Muscle of leg (tissue), 3 donors: ENCODE measurements at regions not wholly inside any gene's neighbourhood (a gene's known extent, or its start where the extent isn't known, plus 50 kb on each side); places are given as distances from the start of the nearest gene placed in this dataset.

Experiments
- DNase-seq: peaks from one replicate; pipeline ENCODE4 v3.0.0; 2013
- H3K27ac ChIP-seq: one replicate; pipeline ENCODE4 v1.5.1; 2013; ENCODE audit warnings: mild to moderate bottlenecking, low read length, control low read depth
- H3K27me3 ChIP-seq: one replicate; pipeline ENCODE4 v1.6.1; 2013; ENCODE audit warnings: low read length; ENCODE audit not compliant: control insufficient read depth, insufficient read depth
- H3K36me3 ChIP-seq: one replicate; pipeline ENCODE4 v1.6.1; 2013; ENCODE audit warnings: low read length; ENCODE audit not compliant: control insufficient read depth, insufficient read depth
- H3K4me1 ChIP-seq: one replicate; pipeline ENCODE4 v1.6.1; 2013; ENCODE audit warnings: low read length; ENCODE audit not compliant: control insufficient read depth, insufficient read depth
- H3K4me3 ChIP-seq: one replicate; pipeline ENCODE4 v1.5.1; 2013; ENCODE audit warnings: low read length, control low read depth
- H3K9me3 ChIP-seq: replicated peaks from 2 replicates; pipeline ENCODE4 v1.6.1; 2013; ENCODE audit warnings: low read depth, low read length; ENCODE audit not compliant: control insufficient read depth
- WGBS: methylation state at CpG from one replicate; pipeline ENCODE4 v1.1.5; 2013; ENCODE audit warnings: missing lambda C conversion rate; ENCODE audit not compliant: insufficient coverage; 5-methylcytosine and 5-hydroxymethylcytosine counted together

DNA sequence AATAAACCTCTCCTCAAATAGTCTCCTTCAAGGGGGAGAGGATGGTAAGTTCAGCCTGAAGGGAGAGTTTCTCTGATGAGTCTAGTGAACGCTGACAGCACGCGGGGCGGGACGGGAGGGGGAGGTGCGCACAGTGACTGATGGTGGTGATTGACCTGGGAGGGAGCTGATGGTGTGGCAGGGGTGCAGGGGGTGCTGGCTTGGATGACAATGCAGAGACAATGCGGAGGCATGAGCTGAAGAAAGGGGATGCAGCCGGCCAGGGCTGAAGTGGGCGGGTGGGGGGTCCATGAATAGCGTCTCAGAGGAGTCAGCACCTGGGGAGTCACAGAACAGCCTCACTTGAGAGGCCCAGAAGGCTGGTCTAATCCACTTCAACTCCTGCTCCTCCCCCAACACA is 142.5 kb upstream of the PJA1 start:
- Histone ChIP-seq H3K27me3 (peaks cover 54% of the 10 kb centered on the region), H3K36me3 (no peaks in the 10 kb centered on the region), H3K4me3 (no peak overlapping the region), H3K4me1 (peaks cover 9% of the 10 kb centered on the region), H3K9me3 (no peaks in the 10 kb centered on the region), H3K27ac (no peak overlapping the region)
- DNase-seq, result no peak
- 56% methylated on average over 8 of the region's 10 CpGs for WGBS

DNA sequence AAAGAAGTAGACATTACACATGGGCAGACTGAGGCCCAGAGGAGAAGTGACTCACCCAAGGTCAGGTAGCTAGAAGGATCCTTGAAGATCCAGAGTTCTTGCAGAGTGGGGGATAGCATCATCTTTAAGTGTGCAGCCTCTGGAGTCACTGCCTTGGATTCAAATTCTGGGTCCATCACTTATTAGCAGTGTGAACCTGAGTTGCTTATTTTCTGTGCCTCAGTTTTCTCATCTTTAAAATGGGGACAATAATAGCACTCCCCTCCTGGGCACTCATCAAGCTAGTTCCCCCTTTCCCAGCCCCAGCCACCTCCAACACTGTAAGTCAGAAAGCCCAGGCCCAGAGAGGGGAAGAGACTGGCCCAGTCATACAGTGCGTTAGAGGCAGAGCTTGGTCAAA is 141.8 kb upstream of the PJA1 start:
- Histone ChIP-seq H3K36me3 (no peaks in the 10 kb centered on the region), H3K27me3 (peaks cover 56% of the 10 kb centered on the region), H3K4me3 (no peak overlapping the region), H3K4me1 (peaks cover 4% of the 10 kb centered on the region), H3K9me3 (no peaks in the 10 kb centered on the region), H3K27ac (no peak overlapping the region)
- no peak for DNase-seq
- no CpG with 5 or more reads among the region's 1 CpG for WGBS

DNA sequence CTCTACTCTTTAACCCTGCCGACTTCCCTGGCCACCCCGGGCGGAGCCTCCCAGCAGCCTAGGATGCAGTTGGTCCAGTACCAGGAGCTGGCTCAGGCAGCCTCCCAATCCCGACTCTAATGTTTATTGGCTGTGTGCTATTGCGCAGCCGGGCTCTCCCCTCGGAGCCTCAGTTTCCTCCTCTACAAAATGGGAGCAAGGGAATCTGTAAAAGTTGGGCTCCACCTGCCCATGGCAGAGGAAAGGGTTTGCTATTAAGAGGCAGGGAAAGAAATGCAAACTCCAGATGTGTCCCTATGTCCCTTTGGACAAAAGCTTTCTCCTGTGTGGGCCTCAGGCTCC is 140.8 kb upstream of the PJA1 start:
- Histone ChIP-seq H3K9me3 (no peaks in the 10 kb centered on the region), H3K27ac (no peak overlapping the region), H3K4me1 (no peaks in the 10 kb centered on the region), H3K27me3 (peaks cover 58% of the 10 kb centered on the region), H3K4me3 (no peak overlapping the region), H3K36me3 (no peaks in the 10 kb centered on the region)
- no peak for DNase-seq
- 20% methylated on average over 1 of the region's 7 CpGs for WGBS

DNA sequence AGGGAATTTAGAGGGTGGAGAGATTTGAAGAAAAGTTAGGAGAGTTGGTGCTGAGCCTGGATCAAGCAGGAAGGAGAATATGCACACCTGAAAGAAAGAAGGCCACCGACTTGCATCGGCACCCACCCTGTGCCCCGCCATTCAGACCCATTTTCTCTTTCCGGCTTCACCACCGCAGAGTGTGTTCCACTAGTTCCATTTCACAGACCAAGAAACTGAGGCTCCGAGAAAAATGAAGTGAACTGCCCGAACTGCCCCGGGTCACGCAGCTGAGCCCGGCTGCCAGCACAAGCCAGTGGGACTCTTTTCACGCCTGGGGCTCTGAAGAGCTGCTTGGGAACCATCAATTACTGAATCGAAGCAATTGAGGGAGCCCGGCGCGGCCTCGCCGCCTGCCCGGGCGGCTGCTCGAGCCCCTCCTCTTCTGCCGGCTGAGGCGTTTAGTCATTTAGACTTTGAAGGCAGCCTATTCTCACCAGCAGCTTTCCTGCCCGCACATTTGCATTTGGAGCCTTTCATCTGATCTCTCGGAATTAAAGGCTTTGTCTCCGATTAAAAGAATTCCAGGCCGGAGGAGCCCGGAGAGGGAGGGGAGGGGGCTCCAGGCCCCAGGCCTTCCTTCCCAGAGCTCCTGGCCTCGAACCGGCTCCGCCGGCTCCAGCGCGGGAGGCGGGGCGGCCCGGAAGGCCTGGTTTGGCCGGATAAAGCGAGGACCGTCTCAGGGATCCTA is 140.2 kb upstream of the PJA1 start:
- peaks cover 59% of the 10 kb centered on the region for H3K27me3 ChIP-seq
- no peaks in the 10 kb centered on the region for H3K9me3 ChIP-seq
- no peak for DNase-seq
- H3K4me1 ChIP-seq, result no peaks in the 10 kb centered on the region
- no peak overlapping the region for H3K27ac ChIP-seq
- 50% methylated on average over 33 of the region's 39 CpGs for WGBS
- H3K4me3 ChIP-seq, result no peak overlapping the region
- no peaks in the 10 kb centered on the region for H3K36me3 ChIP-seq

DNA sequence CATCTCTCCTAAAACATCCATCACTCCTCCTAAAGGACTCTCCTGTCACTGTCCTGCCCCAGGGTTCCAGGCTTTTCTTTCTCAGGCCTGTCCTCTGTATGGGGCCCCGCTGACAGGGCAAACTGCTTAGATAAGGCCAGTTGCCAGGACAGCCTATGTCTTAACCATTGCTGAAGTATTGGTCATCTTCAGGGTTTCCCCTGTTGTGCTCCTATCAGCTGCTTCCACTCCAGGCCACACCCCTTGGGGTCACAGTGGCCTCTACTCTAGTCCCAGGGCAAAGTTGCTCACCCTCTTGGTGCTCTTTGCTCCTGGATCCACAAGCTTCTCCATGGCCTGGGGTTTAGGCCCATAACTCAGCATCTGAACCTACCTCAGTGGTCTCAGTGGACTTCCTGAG is 138.0 kb upstream of the PJA1 start:
- 71% methylated on average over 1 of the region's 1 CpG for WGBS

DNA sequence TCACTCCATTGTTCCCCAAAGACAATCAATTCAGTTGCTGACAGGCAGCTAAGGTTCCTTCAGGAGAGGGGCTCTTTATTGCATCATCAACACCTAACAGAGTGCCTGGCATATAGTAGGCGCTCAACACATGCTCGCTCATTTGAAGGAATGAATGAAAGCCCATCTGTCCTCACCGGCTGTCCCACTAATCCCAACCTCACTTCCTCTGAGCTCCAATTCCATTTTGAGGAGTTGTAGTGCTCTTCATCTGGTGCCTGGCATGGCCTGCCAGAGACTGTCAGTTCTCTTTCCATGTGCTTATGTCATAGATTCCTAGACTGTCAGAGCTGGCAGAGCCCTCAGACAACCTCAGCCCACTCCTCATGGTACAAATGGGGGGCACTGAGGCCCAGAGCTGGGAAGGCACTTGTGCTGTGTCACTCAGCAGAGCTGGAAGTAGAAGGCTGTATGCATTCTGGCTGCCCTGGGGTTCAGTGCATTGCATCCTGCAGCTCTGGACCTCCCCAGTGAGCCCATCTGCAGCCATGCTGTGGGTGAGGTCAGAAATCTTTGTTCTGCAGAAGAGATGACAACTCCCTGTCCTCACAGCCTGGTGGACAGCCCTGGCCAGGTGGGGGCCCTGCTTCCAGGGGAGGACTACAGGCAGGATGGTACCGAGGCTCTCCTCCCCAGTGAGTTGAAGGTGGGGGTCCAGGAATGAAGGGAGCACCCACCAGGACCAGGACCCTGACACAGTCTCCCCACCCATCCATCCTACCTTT is 134.9 kb upstream of the PJA1 start:
- no peak overlapping the region for H3K27ac ChIP-seq
- no peak overlapping the region for H3K4me3 ChIP-seq
- H3K4me1 ChIP-seq, result no peaks in the 10 kb centered on the region
- peaks cover 43% of the 10 kb centered on the region for H3K27me3 ChIP-seq
- no peaks in the 10 kb centered on the region for H3K36me3 ChIP-seq
- no peaks in the 10 kb centered on the region for H3K9me3 ChIP-seq
- DNase-seq, result no peak
- 60% methylated on average over 1 of the region's 4 CpGs for WGBS

More for the DNA sequence above, 138.0 kb upstream of the PJA1 start:
- no peak overlapping the region for H3K4me3 ChIP-seq
- H3K9me3 ChIP-seq, result no peaks in the 10 kb centered on the region
- H3K36me3 ChIP-seq, result no peaks in the 10 kb centered on the region
- H3K27me3 ChIP-seq, result peaks cover 57% of the 10 kb centered on the region
- H3K4me1 ChIP-seq, result no peaks in the 10 kb centered on the region
- DNase-seq, result no peak
- H3K27ac ChIP-seq, result no peak overlapping the region

DNA sequence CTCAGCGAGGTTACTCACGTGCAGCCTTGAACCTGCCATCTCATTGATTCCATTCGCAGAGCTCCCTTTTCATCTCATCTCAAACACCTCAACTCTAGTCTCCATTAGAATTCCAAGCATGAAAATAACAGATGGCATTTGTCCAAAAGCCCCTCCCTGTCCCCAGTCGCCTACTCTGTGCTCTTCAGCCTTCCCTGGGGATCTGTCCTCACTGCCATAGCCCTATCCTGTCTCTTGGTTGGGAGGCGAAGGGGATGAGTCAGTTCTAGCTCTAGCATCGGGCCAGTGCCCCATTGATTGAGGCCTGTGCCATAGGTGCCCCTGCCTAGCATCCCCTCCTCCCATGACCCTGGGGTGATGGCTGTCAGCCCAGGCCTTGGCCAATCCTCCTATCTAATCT is 134.0 kb upstream of the PJA1 start:
- 63% methylated on average over 3 of the region's 6 CpGs for WGBS
- Histone ChIP-seq H3K27ac (no peak overlapping the region), H3K36me3 (no peaks in the 10 kb centered on the region), H3K4me1 (no peaks in the 10 kb centered on the region), H3K27me3 (peaks cover 43% of the 10 kb centered on the region), H3K9me3 (no peaks in the 10 kb centered on the region), H3K4me3 (no peak overlapping the region)
- no peak for DNase-seq

DNA sequence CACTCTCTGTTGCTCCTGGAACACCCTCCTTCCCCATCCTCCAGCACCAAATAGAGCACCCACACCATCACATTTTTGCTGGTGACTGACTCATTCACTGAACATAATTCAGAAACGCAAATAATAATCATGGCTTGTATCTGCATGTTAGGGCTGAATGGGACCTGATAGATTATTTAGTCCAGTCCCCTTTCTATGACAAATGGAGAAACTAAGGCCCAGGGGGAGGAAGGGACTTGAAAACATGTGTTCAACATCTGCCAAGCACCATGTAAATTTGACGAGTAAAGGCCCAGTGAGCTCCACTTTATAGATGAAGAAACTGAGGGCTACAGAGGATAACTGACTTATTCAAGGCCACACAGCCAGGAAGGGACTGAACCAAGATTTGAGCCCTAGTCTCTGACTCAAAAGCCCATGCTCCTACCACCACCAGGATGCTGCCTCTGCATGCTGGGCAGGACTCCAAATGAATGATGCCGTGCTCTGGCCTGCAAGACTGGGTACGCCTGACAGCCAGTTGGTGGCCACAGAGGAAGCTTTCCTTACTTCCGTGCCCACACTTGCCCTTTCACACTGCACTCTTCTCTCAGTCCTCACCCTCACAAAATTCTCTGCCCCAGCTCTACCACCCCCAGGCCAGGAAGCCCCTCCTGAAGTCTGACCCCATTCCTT is 133.3 kb upstream of the PJA1 start:
- Histone ChIP-seq H3K4me3 (no peak overlapping the region), H3K9me3 (no peaks in the 10 kb centered on the region), H3K27ac (no peak overlapping the region), H3K36me3 (no peaks in the 10 kb centered on the region), H3K4me1 (no peaks in the 10 kb centered on the region), H3K27me3 (peaks cover 43% of the 10 kb centered on the region)
- WGBS, result 73% methylated on average over 4 of the region's 5 CpGs
- DNase-seq, result no peak

DNA sequence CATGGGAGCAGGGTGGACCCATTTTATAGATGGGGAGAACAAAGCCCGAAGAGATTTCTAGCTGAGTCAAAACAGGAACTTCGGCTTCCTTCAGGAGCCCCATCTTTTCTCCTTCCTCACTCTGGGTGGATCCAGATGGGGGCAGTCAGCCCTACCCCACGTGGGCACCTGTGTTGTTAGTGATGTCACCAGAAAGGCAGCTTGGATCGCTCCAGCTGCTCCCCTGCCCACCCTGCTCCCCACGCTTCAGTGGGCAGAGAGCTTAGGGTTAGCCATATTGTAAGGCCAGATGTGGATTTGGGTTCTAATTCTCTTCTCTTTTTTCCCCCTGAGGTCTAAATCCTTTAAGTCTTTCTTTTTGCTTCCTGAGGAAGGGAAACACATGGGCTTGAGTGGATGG is 132.3 kb upstream of the PJA1 start:
- no CpG with 5 or more reads among the region's 5 CpGs for WGBS
- Histone ChIP-seq H3K27ac (no peak overlapping the region), H3K27me3 (peaks cover 34% of the 10 kb centered on the region), H3K9me3 (no peaks in the 10 kb centered on the region), H3K36me3 (no peaks in the 10 kb centered on the region), H3K4me3 (no peak overlapping the region), H3K4me1 (no peaks in the 10 kb centered on the region)
- no peak for DNase-seq

DNA sequence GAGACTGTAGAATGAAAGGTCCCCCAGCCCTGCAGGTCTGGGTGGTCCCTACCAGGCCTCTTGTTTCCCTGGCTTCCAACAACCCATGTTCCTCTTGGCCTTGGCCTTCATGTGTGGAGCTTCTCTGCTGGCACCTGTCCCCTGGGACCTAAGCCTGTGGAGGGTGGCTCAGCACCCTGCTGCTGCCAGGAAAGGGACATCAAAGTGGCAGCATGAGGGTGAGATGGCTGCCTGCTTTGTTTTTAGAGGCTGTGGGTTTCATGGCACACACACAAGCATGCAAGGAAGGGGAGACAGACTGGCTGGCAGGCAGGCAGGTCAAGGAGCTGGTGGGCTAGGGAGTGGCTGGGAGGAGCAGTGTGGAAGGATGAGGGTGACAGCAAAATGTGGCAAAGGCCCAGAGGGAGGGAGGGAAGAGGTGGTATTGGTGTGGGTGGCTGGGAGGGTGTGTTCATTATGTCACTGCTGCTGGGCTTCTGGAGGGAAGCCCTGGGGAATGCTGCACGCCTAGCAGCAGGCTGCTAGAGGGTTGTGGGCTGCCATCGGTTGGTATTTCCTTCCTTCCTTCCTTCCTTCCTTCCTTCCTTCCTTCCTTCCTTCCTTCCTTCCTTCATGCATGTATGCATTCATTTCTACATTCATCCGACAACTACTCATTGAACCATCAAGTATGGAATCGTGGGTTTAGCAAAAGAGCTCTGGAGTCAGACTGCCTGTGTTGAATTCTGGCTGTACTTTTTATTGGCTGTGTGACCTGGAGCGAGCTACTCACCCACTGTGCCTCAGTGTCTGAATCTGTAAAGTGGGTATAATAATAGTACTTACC is 128.7 kb upstream of the PJA1 start:
- H3K4me1 ChIP-seq, result peaks cover 8% of the 10 kb centered on the region
- H3K36me3 ChIP-seq, result no peaks in the 10 kb centered on the region
- DNase-seq, result no peak
- WGBS, result no CpG with 5 or more reads among the region's 5 CpGs
- no peaks in the 10 kb centered on the region for H3K9me3 ChIP-seq
- peaks cover 20% of the 10 kb centered on the region for H3K27me3 ChIP-seq
- no peak overlapping the region for H3K4me3 ChIP-seq
- no peak overlapping the region for H3K27ac ChIP-seq
